Mucosa of stomach (tissue), 1 donor: ENCODE measurements at regions not wholly inside any gene's neighbourhood (a gene's known extent, or its start where the extent isn't known, plus 50 kb on each side); places are given as distances from the start of the nearest gene placed in this dataset.

Experiments used
- H3K27me3 ChIP-seq: one replicate; pipeline ENCODE4 v1.7.0; 2013; ENCODE audit warnings: mild to moderate bottlenecking, low read length; ENCODE audit not compliant: control insufficient read depth, insufficient read depth
- H3K36me3 ChIP-seq: one replicate; pipeline ENCODE4 v1.7.0; 2013; ENCODE audit warnings: low read length; ENCODE audit not compliant: control insufficient read depth, insufficient read depth
- H3K4me1 ChIP-seq: one replicate; pipeline ENCODE4 v1.7.0; 2013; ENCODE audit warnings: mild to moderate bottlenecking, low read length; ENCODE audit not compliant: control insufficient read depth, insufficient read depth
- H3K4me3 ChIP-seq: one replicate; pipeline ENCODE4 v1.7.0; 2013; ENCODE audit warnings: low read length
- H3K9ac ChIP-seq: one replicate; pipeline ENCODE4 v1.7.0; 2013; ENCODE audit warnings: mild to moderate bottlenecking, low read length, moderate library complexity
- H3K9me3 ChIP-seq: one replicate; pipeline ENCODE4 v1.7.0; 2013; ENCODE audit warnings: mild to moderate bottlenecking, low read length, moderate library complexity; ENCODE audit not compliant: control insufficient read depth
- donor health status: Pancreatic carcinoma.

GRCh38 chr19:27891411-27891810 lies 1321.5 kb downstream of the UQCRFS1 start:
- no peaks in the 10 kb centered on the region for H3K27me3 ChIP-seq
- H3K4me1 ChIP-seq: no peaks in the 10 kb centered on the region
- peaks cover 5% of the 10 kb centered on the region for H3K9me3 ChIP-seq
- H3K4me3 ChIP-seq: no peak overlapping the region
- no peak overlapping the region for H3K9ac ChIP-seq
- no peaks in the 10 kb centered on the region for H3K36me3 ChIP-seq

- Histone ChIP-seq H3K4me1 (no peaks in the 10 kb centered on the region), H3K27me3 (no peaks in the 10 kb centered on the region), H3K9me3 (peaks cover 5% of the 10 kb centered on the region), H3K9ac (no peak overlapping the region), H3K4me3 (no peak overlapping the region), H3K36me3 (no peaks in the 10 kb centered on the region)
Observed at GRCh38 chr19:27890696-27891095, 1322.3 kb downstream of the UQCRFS1 start.

GRCh38 chr19:27890206-27890605 lies 1322.7 kb downstream of the UQCRFS1 start:
- Histone ChIP-seq H3K9me3 (peaks cover 5% of the 10 kb centered on the region), H3K4me3 (no peak overlapping the region), H3K9ac (no peak overlapping the region), H3K4me1 (no peaks in the 10 kb centered on the region), H3K27me3 (no peaks in the 10 kb centered on the region), H3K36me3 (no peaks in the 10 kb centered on the region)

- no peak overlapping the region for H3K4me3 ChIP-seq
- peaks cover 5% of the 10 kb centered on the region for H3K9me3 ChIP-seq
- H3K27me3 ChIP-seq: no peaks in the 10 kb centered on the region
- no peaks in the 10 kb centered on the region for H3K36me3 ChIP-seq
- H3K4me1 ChIP-seq: no peaks in the 10 kb centered on the region
- no peak overlapping the region for H3K9ac ChIP-seq
Observed at GRCh38 chr19:27889156-27889555, 1323.8 kb downstream of the UQCRFS1 start.

- Histone ChIP-seq H3K4me3 (no peak overlapping the region), H3K36me3 (no peaks in the 10 kb centered on the region), H3K9me3 (peaks cover 5% of the 10 kb centered on the region), H3K27me3 (no peaks in the 10 kb centered on the region), H3K9ac (no peak overlapping the region), H3K4me1 (no peaks in the 10 kb centered on the region)
Observed at GRCh38 chr19:27887946-27888345, 1325.0 kb downstream of the UQCRFS1 start.

- Histone ChIP-seq H3K36me3 (no peaks in the 10 kb centered on the region), H3K27me3 (no peaks in the 10 kb centered on the region), H3K9me3 (peaks cover 5% of the 10 kb centered on the region), H3K4me1 (no peaks in the 10 kb centered on the region), H3K4me3 (no peak overlapping the region), H3K9ac (no peak overlapping the region)
Observed at GRCh38 chr19:27885359-27885758, 1327.6 kb downstream of the UQCRFS1 start.

- Histone ChIP-seq H3K4me1 (no peaks in the 10 kb centered on the region), H3K4me3 (no peak overlapping the region), H3K36me3 (no peaks in the 10 kb centered on the region), H3K27me3 (no peaks in the 10 kb centered on the region), H3K9ac (no peak overlapping the region), H3K9me3 (peaks cover 5% of the 10 kb centered on the region)
Observed at GRCh38 chr19:27884376-27884775, 1328.6 kb downstream of the UQCRFS1 start.

GRCh38 chr19:27881213-27881612 lies 1331.7 kb downstream of the UQCRFS1 start:
- Histone ChIP-seq H3K27me3 (no peaks in the 10 kb centered on the region), H3K4me1 (no peaks in the 10 kb centered on the region), H3K4me3 (no peak overlapping the region), H3K9me3 (no peaks in the 10 kb centered on the region), H3K36me3 (no peaks in the 10 kb centered on the region), H3K9ac (no peak overlapping the region)

GRCh38 chr19:27876976-27877512 lies 1335.9 kb downstream of the UQCRFS1 start:
- H3K9me3 ChIP-seq: no peaks in the 10 kb centered on the region
- no peaks in the 10 kb centered on the region for H3K27me3 ChIP-seq
- no peak overlapping the region for H3K9ac ChIP-seq
- no peaks in the 10 kb centered on the region for H3K36me3 ChIP-seq
- no peaks in the 10 kb centered on the region for H3K4me1 ChIP-seq
- H3K4me3 ChIP-seq: no peak overlapping the region

GRCh38 chr19:27876489-27876888 lies 1336.5 kb downstream of the UQCRFS1 start:
- Histone ChIP-seq H3K4me3 (no peak overlapping the region), H3K27me3 (no peaks in the 10 kb centered on the region), H3K4me1 (no peaks in the 10 kb centered on the region), H3K9me3 (no peaks in the 10 kb centered on the region), H3K36me3 (no peaks in the 10 kb centered on the region), H3K9ac (no peak overlapping the region)

GRCh38 chr19:27872370-27872769 lies 1340.6 kb downstream of the UQCRFS1 start:
- no peaks in the 10 kb centered on the region for H3K9me3 ChIP-seq
- H3K4me3 ChIP-seq: no peak overlapping the region
- no peaks in the 10 kb centered on the region for H3K27me3 ChIP-seq
- no peaks in the 10 kb centered on the region for H3K4me1 ChIP-seq
- H3K9ac ChIP-seq: no peak overlapping the region
- H3K36me3 ChIP-seq: no peaks in the 10 kb centered on the region

GRCh38 chr19:27870293-27870692 lies 1342.7 kb downstream of the UQCRFS1 start:
- no peaks in the 10 kb centered on the region for H3K36me3 ChIP-seq

GRCh38 chr19:27868007-27868406 lies 1344.9 kb downstream of the UQCRFS1 start:
- H3K9me3 ChIP-seq: no peaks in the 10 kb centered on the region
- H3K36me3 ChIP-seq: no peaks in the 10 kb centered on the region
- no peaks in the 10 kb centered on the region for H3K4me1 ChIP-seq
- no peak overlapping the region for H3K9ac ChIP-seq
- H3K4me3 ChIP-seq: no peak overlapping the region
- H3K27me3 ChIP-seq: no peaks in the 10 kb centered on the region

More at GRCh38 chr19:27870293-27870692, 1342.7 kb downstream of the UQCRFS1 start:
- Histone ChIP-seq H3K4me1 (no peaks in the 10 kb centered on the region), H3K9me3 (no peaks in the 10 kb centered on the region), H3K27me3 (no peaks in the 10 kb centered on the region), H3K4me3 (no peak overlapping the region), H3K9ac (no peak overlapping the region)
